Skeletal muscle cell (primary cell): ENCODE measurements at regions not wholly inside any gene's neighbourhood (a gene's known extent, or its start where the extent isn't known, plus 50 kb on each side); places are given as distances from the start of the nearest gene placed in this dataset.

Experiments
- DNase-seq: peaks from one replicate; pipeline ENCODE4 v3.0.0-alpha.2; 2010; ENCODE audit warnings: low read depth
- H3K4me3 ChIP-seq: 2 replicates; pipeline ENCODE4 v1.5.1; 2011; ENCODE audit warnings: low read depth, mild to moderate bottlenecking, control low read depth, low read length, moderate library complexity

DNA sequence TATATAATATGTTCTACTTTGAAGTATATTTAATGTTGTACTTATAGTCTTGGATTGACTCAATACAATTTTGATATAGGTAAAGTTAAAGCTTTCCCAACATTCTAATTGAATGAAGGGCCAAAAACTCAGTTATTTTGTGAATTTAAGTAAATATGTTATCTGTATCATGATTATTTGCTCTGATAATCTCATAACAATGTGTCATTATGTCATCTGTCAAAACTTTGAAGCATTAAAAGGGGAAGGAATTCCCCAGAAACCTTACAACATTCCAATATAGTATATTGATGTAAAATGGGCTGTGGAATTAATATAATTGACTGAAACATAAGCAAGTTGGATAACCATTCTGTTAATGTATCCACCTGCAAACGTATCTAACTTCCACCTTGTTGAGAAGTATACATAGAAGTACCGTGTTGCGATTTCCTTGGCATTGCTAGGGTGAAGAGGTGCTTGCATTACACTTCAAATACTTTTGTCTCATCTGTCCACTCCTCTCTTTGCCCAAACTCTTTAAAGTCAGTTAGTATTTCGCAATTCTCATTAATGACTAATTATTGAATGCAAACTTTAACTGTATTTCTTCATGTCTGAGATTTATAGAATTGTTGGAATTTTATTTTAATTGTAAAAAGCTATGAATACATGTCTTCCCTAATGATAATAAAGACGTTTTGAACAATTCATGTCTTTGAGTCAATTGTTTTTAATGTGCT is 1982.1 kb upstream of the ADGRL3 start:
- no peak overlapping the region for H3K4me3 ChIP-seq
- DNase-seq = no peak

DNA sequence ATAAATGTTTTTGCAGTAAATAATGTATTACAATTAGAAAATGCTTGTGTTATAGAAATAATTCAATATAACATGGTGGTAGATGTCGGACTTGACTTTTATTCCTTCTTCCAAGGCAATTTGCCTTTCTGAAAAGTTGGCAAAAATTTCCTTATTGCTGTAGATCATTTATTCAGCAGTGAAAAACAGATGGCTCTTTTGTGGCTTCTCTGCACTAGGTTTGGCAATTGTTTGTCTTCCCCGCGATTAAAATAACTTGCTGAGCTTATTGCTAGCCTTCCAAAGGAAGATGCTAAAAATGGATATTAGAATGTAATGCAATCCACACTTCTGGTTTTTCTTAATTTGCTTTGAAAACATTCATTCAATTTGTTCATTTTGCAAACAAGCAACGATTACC is 1977.9 kb upstream of the ADGRL3 start:
- H3K4me3 ChIP-seq = no peak overlapping the region
- DNase-seq = no peak

DNA sequence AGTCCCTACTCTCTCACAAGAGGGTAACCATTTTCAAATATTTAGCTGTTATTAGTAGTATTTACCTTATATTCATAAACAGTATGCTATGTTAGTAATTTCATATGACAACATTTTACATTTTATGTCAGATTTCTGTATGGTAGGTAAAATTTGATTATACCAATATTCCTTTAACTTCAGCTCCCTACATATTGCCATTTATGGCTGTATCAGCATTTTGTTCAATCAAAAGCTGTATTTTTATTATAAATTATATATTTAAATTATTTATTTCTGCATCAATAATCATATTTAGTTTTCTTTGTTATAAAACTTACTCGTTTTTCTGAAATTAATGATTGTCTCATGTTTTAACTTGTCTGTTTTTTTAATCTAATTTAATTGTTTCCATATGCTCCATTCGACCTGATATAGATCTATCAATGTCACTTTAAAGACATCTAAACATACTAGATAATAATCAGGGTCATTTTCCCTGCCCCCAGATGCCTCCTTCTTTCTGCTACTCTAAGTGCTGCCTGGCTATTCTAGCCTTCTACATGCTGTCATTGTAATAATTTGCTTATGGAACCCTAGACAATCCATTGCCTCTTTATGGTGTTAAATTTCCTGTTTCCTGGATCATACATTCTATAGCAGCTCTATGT is 1976.7 kb upstream of the ADGRL3 start:
- DNase-seq = no peak
- H3K4me3 ChIP-seq = no peak overlapping the region

DNA sequence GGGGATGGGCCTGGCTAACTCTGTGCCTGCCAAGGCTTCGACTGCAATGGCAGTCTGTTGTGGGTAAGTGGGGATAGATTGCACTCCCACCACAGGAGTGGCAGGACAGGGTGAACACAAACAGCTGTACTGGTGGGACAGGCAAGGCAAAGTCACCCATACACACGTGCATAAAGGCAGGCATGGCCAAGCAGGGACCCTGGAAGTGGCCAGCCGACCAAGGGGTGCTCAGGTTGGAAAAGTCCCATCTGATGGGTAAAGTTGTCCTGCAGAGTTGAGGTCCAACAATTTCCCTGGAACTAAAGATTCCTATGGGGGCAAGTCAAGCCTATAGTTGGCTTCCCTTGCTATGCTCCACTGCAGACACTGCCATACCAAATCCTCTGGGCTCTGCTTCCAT is 1961.9 kb upstream of the ADGRL3 start:
- DNase-seq = no peak
- H3K4me3 ChIP-seq = no peak overlapping the region

DNA sequence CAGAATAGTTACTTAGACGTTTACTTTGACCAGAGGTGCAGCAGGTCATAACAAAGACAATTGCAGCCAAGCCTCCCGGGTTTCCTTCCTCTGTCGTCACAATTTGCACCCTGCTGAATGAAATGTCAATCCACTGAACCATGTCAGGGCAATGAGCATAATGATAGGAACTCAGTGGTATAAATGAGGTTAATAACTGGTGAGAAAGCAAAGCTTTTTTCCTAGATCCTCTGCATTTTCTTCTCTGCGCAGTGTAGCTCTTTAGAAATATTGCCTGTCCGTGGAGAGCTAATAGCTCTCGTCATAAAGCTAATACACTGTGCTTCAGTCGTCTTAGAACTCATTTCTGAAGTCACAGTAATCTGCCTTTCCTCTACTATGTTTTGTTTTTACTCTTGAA is 1960.1 kb upstream of the ADGRL3 start:
- no peak overlapping the region for H3K4me3 ChIP-seq
- DNase-seq = no peak

DNA sequence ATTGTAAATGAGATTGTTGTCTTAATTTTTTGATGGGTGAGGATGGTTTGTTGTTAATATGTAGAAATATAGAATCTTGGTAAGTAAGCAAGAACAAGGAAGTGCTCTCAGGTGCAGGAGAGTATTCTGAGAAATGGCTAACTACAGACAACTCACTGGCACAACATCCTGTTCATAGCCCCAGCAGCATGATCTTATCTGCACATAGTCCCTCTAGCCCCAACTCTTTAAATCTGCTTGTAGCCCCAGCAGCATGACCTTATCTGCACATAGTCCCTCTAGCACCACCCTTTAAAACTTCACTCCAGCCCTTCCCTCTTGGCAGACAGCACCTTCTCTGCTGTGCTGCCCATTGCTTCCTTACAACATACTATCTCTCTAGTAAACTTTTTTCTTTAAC is 1957.1 kb upstream of the ADGRL3 start:
- H3K4me3 ChIP-seq = no peak overlapping the region
- DNase-seq = no peak

DNA sequence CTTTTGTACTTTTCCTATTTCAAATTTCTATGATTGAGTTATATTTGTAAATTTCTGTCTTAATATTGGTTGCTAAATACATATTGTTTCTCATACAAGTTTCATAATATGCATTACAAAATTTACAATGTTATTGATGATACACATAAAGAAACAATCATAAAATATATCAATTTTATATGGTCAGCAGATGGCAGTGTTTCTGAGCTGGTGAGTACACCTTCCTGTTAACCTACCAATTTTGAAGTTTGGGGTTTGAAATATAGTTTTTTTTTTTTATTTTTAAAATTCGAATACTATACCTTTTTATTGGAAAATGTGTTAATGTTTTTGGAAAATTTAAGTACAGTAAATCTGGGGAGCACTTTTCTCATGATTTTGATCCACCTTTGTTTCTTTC is 1953.1 kb upstream of the ADGRL3 start:
- H3K4me3 ChIP-seq = no peak overlapping the region
- no peak for DNase-seq

- no peak for DNase-seq
- no peak overlapping the region for H3K4me3 ChIP-seq
These were observed 1951.8 kb upstream of the ADGRL3 start for GRCh38 chr4:59248313-59248712.

GRCh38 chr4:59249110-59249509 is 1951.0 kb upstream of the ADGRL3 start:
- no peak for DNase-seq
- no peak overlapping the region for H3K4me3 ChIP-seq

GRCh38 chr4:59258002-59258401 is 1942.1 kb upstream of the ADGRL3 start:
- H3K4me3 ChIP-seq = no peak overlapping the region
- DNase-seq = no peak

- no peak overlapping the region for H3K4me3 ChIP-seq
These were observed 1892.5 kb upstream of the ADGRL3 start for GRCh38 chr4:59307609-59308008.

GRCh38 chr4:59314637-59315036 is 1885.5 kb upstream of the ADGRL3 start:
- H3K4me3 ChIP-seq = no peak overlapping the region
- DNase-seq = no peak

More at GRCh38 chr4:59307609-59308008, 1892.5 kb upstream of the ADGRL3 start:
- no peak for DNase-seq

DNA sequence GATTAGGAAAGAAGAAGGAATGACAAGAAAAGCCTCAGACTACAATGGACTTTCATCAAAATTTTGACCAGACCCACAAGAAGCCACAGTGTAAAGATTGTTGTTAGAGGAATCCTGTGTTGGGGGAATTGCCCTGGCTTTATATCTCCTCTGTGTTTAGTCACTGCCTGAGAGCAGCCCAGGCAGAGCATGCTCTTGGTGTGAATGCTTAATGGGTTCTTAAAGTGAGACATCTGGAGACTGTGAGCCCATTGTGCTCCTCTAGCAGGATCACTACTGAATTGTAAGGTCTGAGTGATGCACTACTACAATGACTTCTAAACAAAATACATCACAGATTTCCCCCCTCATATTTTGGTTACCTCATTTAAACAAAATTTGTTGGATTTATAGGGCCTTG is 1860.5 kb upstream of the ADGRL3 start:
- DNase-seq = no peak
- H3K4me3 ChIP-seq = no peak overlapping the region

DNA sequence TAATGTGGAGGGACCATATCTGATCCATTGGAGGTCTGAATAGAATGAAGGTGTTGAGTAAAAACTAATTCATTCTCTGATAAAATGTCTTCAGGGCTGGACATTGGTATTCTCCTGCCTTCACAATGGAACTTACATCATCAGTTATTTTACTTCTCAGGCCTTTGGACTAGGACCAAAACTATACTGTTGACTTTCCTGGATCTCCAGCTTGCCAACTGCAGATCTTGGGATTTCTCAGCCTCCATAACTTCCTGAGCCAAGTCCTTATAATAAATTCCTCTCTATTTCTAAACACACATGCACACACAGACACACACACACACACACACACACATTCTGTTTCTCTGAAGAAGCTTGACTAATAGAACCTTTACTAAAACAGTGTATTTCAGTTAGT is 1858.6 kb upstream of the ADGRL3 start:
- no peak overlapping the region for H3K4me3 ChIP-seq
- DNase-seq = no peak

GRCh38 chr4:59348949-59349348 is 1851.2 kb upstream of the ADGRL3 start:
- H3K4me3 ChIP-seq = no peak overlapping the region
- DNase-seq = no peak

DNA sequence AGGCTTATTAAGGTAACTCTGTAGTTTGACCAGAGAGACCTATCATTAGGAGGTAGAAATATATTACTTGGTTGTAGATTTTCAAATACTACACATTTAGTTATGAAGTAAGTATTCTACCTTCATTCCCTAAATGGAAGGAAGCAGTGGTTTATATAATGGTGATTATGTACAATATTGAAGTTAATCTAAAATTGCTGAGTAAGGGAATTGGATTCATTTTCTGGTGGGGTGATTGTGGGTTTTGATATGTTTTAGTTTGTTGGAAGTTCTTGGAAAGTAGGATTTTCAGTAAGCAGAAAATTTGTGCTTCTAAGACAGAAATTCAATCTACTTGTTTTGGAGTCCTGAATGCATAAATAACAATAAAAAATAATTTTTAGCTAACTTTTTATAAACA is 1830.9 kb upstream of the ADGRL3 start:
- DNase-seq = no peak
- no peak overlapping the region for H3K4me3 ChIP-seq

DNA sequence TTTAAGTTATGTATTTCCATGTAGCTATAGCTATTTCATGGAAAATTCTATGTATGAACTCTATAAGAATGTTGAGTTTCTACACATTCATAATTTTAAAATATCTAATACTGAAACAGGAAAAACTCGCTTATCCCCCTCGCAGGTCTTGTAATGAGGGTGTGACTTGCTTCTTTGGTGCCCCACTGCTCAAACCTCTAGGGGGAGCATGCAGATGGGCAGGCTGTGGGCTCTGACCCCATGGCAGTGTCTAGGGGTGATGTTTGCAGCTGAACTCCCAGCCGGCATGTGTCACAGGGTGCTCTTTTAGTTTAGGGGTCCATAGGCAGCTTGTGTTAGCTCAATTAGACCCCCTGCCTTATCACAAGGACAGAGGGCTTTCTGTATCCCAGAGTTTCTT is 1825.7 kb upstream of the ADGRL3 start:
- H3K4me3 ChIP-seq = no peak overlapping the region
- no peak for DNase-seq

GRCh38 chr4:59380841-59381366 is 1819.2 kb upstream of the ADGRL3 start:
- H3K4me3 ChIP-seq = no peak overlapping the region
- no peak for DNase-seq

DNA sequence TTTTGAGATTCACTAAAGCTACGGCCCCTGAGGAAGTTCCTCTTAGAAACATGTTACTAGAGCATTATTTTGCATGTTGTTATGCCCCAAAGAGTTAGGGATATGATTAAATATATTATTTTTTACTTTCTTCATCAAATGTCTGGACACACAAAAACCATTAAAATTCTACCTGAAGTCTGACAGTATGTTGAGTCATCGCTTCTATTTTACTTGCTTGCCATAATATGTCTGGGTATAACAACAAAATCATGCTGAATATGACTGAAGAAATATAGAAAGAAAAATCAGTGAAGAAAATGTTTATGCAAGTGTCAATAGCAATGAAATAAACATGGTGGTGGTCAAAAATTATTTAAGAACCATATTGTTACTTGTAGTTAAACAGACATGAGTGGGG is 1818.5 kb upstream of the ADGRL3 start:
- H3K4me3 ChIP-seq = no peak overlapping the region
- DNase-seq = no peak

- H3K4me3 ChIP-seq = no peak overlapping the region
These were observed 1812.1 kb upstream of the ADGRL3 start for GRCh38 chr4:59387759-59388758.

More at GRCh38 chr4:59387759-59388758, 1812.1 kb upstream of the ADGRL3 start:
- no peak for DNase-seq
